NCI-H2171 treated with DMSO at 0.1 percent for 48 hours (cell line): ENCODE measurements at regions not wholly inside any gene's neighbourhood (a gene's known extent, or its start where the extent isn't known, plus 50 kb on each side); places are given as distances from the start of the nearest gene placed in this dataset.
"Not testable (repeated sequence)": the region's sequence is repeated elsewhere in the genome, so short reads cannot be mapped to it uniquely, and the experiment has no call there.

Experiments used
- DNase-seq: peaks from one replicate; lab custom pipeline; 2025; lab: John Stamatoyannopoulos, UW

DNA sequence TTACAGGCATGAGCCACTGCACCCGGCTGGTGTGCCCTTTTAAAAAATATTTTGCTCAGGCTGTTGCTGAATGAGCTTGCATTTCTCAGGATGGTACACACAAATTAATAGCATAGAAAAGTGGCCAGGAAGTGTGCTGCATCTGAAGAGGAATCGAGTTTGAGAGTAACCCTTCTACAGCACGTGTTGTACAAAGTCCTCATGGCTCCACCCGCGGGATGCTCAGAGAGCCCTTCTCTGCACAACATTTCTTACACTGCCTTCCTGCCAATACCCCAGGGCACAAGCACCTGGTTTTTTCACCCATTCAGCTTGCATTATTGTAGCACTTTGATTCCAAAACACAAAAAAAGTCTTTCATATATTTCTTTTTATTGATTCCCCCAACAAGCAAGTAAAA is 90.1 kb upstream of the NEDD4L start:
- DNase-seq: no peak

- no peak for DNase-seq
These were observed 91.8 kb upstream of the NEDD4L start for GRCh38 chr18:57951999-57952774.

GRCh38 chr18:57951117-57951796 is 92.8 kb upstream of the NEDD4L start:
- DNase-seq: no peak

DNA sequence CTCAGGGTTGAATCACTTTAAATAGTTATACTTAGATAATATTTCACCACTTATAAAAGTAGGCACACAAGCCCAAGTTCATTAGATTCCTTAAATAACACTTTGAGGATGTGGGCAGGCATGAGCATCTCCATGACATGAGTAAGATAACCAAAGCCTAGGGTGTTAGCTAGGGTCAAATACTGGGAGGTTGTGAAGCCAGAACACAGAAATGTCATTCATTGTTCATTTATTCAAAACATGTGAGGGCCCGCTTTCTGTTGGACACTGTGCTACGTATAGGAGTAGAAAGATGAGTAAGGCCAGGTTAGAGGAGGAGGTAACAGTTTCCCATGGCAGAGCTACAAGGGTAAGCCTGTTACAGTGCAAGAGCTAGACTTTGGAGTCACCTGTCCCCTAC is 93.5 kb upstream of the NEDD4L start:
- DNase-seq: no peak

GRCh38 chr18:57949335-57949734 is 94.7 kb upstream of the NEDD4L start:
- DNase-seq: not testable (repeated sequence)

DNA sequence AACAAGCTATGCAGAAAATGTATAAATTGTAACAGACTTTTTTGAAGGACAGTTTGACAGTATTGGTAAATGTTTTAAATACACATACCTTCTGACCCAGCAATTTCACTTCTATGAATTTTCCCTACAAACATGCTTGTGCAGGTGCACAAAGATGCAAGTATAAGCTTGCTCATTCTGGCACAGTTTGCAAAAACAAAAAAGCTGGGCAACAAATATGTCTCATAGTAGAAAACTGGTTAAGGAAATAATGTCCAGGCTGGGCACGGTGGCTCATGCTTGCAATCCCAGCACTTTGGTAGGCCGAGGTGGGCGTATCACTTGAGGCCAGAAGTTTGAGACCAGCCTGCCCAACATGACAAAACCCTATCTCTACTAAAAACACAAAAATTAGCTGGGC is 96.9 kb upstream of the NEDD4L start:
- DNase-seq: no peak

DNA sequence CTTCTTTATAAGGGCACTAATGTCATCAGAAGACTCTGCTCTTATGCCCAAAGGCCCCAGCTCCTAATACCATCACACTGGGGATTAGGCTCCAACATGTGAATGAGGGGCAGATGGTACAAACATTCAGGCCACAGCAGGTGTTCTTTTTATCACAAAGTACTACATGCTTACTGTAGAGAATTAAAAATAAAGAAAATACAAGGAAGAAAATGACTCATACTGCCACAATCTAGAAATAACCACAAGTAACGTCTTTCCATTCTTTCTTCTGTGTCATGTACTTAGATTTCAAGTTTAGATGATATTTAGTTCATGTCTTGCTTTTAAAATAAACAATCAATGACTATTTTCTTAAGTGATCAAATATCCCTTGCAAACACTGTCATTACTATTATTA is 100.3 kb upstream of the NEDD4L start:
- DNase-seq: peak; percentile 42

GRCh38 chr18:57942493-57942892 is 101.5 kb upstream of the NEDD4L start:
- DNase-seq: no peak

GRCh38 chr18:57941841-57942489 is 102.1 kb upstream of the NEDD4L start:
- DNase-seq: no peak

DNA sequence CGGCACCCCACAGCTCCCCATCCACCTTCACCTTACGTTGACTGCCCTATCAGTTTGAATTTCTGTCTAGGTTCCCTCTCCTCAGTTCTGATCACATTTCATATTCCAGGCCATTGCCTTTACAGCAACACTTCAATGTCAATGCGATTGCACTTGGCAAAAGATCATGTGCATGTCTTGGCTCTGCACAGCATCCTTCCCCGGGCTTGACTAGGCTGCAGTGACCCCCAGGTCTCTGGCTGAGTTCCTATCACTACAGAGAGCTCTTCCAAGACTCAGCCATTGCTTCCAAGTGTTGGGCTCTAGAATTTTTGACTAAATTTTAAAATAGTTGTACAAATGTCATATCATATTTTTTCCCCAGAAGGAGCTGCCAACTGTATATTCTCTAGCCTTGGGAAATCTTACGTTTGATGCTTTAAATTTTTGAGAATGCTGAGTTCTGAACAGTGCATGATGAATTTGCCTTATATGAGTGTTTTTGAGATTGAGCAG is 103.8 kb upstream of the NEDD4L start:
- no peak for DNase-seq

GRCh38 chr18:57934375-57934774 is 109.7 kb upstream of the NEDD4L start:
- DNase-seq: not testable (repeated sequence)

GRCh38 chr18:57931038-57931437 is 113.0 kb upstream of the NEDD4L start:
- DNase-seq: peak; percentile 10

- peak; percentile 92 for DNase-seq
These were observed 113.5 kb upstream of the NEDD4L start for GRCh38 chr18:57930476-57930875.

- no peak for DNase-seq
These were observed 114.1 kb upstream of the NEDD4L start for GRCh38 chr18:57929922-57930321.

GRCh38 chr18:57928466-57928865 is 115.6 kb upstream of the NEDD4L start:
- no peak for DNase-seq

GRCh38 chr18:57927511-57927910 is 116.5 kb upstream of the NEDD4L start:
- DNase-seq: no peak

DNA sequence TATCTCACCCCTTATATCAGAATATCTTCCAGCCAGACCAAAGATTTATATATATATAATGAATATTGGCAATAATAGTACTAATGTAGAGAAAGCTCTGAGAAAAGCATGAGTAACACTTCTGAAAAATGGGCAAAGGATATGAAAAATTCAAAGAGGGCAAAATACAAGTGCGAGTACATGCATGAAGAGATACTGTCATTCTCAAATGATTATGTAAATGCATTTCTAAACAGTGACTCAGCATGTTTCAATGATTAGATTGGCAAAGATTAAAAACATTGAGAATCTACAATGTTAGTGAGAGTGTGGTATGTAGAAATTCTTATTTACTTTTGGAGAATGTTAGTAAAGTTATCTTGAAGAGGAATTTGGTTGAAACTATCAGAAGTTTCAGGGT is 118.3 kb upstream of the NEDD4L start:
- DNase-seq: no peak

- peak; percentile 73 for DNase-seq
These were observed 120.4 kb upstream of the NEDD4L start for GRCh38 chr18:57923611-57924010.

DNA sequence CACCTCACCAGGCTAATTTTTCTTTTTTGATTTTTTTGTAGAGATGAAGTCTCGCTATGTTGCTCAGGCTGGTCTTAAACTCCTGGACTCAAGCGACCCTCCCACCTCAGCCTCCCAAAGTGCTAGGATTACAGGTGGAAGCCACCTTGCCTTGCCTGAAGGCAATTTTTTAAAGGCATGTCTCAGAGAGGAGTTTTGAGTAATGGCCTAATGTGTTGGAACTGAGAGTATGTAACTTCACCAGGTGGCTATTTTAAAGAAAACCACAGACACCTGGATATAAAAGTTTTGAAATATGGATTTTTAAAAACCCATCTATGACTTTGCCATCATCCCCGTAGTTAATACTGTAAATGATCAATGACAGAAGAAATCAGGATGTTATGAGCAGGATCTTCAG is 119.8 kb upstream of the ATP8B1 start:
- no peak for DNase-seq

DNA sequence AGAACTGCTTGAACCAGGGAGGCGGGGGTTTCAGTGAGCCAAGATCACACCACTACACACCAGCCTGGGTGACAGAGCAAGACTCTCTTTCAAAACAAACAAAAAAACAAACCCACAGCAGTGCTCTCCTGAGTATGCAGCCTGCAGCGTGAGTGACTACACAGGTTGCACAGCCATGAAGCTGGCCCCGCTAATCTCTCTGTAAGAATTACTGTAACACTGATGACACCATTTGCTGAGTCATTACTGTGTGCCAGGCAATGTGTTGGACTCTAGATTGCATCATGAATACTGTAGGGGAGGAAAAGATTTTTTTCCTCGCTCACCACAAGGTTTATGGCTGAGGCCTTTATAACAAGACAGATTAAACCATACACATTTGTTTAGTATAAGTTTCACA is 118.6 kb upstream of the ATP8B1 start:
- DNase-seq: peak; percentile 8

DNA sequence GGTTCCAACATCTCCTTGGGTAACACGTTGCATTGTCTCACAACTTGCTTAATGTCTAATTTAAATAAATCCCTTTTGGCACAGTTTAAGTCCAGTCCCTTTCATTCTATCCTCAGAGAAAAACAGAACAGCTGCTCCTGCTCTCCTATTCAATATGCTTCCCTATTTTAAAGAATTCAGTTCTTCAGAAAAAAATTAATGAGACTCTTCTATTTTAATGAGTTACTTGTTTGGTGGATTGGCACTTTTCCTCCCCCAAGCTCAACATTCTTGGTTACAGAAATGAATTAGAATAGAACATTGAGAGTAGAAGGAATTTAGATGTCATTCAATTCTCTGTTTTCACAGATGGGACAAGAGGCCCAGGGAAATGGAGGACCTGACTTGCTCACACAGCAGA is 116.9 kb upstream of the ATP8B1 start:
- DNase-seq: peak; percentile 18

DNA sequence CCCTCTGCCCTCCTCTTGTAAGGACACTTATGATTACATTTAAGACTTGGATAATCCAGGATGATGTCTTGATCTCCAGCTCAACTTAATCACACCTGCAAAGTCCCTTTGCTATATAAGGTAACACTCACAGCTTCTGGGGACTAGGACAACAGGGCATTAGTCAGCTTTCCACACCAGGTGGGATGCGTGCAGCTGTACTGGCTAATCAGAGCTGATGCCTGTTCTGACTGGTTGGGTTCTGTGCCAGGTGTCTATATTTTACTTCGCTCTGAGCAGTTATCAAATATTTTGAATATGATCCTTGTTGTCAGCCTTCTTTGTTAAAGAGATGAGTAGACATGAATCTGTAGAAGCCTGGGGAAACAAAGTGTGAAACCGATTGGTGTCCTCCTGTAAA is 115.5 kb upstream of the ATP8B1 start:
- DNase-seq: peak; percentile 77

- DNase-seq: no peak
These were observed 113.6 kb upstream of the ATP8B1 start for GRCh38 chr18:57916684-57917083.
